Stimulated activated naive CD4-positive, alpha-beta T cell (primary cell): ENCODE measurements at regions not wholly inside any gene's neighbourhood (a gene's known extent, or its start where the extent isn't known, plus 50 kb on each side); places are given as distances from the start of the nearest gene placed in this dataset.

Experiments
- DNase-seq, 6 experiments: peaks; one replicate each; lab custom pipeline; 2025; lab: John Stamatoyannopoulos, UW

DNA sequence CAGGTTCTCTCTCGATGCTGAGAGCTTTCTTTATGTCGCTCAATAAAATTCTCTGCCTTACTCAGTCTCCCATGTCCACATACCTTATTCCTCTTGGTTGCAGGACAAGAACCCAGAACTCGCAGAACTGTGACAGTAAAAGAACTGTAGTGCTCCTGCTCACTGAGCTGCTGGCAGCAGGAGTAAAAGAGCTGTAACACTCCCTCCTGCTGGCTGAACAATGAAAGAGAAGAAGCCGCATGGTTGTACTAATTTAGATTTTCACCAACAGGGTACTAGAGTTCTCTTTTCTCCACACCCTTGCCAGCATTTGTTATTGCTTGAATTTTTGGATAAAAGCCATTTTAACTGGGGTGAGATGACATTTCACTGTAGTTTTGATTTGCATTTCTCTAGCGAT lies 433.2 kb downstream of the GUCY1A2 start:
- no peak for DNase-seq

GRCh38 chr11:106594751-106595351 lies 423.4 kb downstream of the GUCY1A2 start:
- DNase-seq = no peak

- DNase-seq = no peak
Observed at GRCh38 chr11:106601684-106602297, 416.5 kb downstream of the GUCY1A2 start.

- DNase-seq = no peak
Observed at GRCh38 chr11:106608677-106609076, 409.6 kb downstream of the GUCY1A2 start.

DNA sequence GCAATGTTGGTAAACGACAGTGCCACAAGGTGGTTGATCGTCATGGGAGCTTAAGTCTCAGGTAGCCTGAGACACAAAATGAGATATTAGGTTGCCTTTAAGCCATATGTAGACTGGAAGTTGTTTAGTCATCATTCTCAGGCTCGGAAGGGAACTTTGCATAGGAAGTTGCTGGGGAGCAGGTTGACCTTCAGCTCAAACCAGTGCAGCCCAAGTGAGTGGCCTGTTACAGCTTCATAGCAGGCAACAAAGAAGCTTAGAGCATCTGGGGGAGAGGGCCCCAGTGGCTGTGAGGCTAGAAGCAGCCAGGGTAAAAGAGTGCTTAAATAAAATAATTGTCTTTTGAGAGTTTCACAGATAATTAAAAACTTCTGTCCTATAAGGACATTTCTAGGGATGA lies 404.0 kb downstream of the GUCY1A2 start:
- no peak for DNase-seq

DNA sequence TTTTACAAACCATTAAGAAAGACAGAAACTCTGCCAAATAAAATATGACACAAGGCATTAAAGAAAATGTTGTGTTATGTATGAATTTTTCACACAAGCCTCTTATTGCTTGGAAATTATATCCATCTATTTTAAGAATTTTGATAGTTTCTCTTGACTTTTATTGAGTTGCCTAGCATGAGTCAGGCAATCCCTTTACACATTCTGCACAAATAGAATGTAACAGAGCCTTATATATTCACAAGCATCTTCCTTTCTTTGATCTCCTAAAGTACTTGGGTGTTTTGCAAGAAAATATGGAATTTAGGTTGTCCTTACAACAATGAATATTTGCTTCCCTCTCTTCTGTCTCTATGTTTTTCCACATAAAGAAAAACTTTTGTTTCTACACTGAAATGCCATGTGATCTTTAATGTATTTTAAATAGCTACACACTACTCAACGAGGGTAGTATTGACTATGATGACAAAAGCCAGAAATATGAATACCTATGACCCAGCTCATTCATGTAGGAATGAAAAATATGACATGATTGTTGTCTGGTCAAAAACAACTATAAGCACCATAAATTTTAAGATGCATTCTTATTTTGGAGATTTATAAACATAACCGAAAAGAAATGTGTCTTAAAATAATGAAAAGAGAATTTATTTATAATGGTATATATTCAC lies 398.8 kb downstream of the GUCY1A2 start:
- DNase-seq = no peak

- no peak for DNase-seq
Observed at GRCh38 chr11:106621484-106621883, 396.8 kb downstream of the GUCY1A2 start.
